ENCODE measurements at regions not wholly inside any gene's neighbourhood (a gene's known extent, or its start where the extent isn't known, plus 50 kb on each side); places are given as distances from the start of the nearest gene placed in this dataset.

DNA sequence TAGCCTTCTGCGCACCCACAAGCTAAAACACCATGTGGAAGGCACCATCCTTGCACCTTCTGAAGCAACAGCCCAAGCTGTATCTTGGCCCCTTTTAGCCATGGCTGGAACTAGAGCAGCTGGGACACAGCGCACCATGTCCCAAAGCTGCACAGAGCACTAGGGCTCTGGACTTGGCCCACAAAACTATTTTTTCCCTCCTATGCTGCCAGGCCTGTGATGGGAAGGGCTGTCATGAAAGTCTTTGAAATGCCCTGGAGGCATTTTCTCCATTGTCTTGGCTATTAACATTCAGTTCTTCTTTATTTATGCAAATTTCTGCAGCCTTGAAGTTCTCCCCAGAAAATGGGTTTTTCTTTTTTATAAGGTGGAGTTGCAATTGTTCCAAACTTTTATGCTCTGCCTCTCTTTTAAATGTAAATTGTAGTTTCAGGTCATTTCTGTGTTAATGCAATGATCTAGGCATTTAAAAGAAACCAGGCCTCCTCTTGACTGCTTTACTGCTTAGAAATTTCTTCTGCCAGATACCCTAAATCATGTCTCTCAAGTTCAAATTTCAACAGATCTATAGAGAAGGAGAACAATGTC, 996.3 kb downstream of the TAF11L14 start:
- no peak overlapping the region for H2BK20ac ChIP-seq (ENCODE audit: low read length)
- no peak for TF ChIP-seq NANOG (IDR thresholded peaks at IDR 0.05; ENCODE audit: insufficient read depth, low read depth, low read length, poor library complexity, severe bottlenecking)
- no peak overlapping the region for H2AFZ ChIP-seq (ENCODE audit: low read length)
- no peak overlapping the region for H3K23ac ChIP-seq (ENCODE audit: insufficient read length)
- H4K8ac ChIP-seq (ENCODE audit: extremely low read depth, insufficient read depth, low read length) = no peak overlapping the region
- no peak overlapping the region for H2BK12ac ChIP-seq (ENCODE audit: low read depth, low read length)
- FAIRE-seq = no peak
- H3K14ac ChIP-seq (ENCODE audit: insufficient read length) = no peak overlapping the region
- H4K5ac ChIP-seq (ENCODE audit: insufficient read length, low read depth, low read length) = no peak overlapping the region
- no peaks in the 10 kb centered on the region for H3K9me3 ChIP-seq (ENCODE audit: insufficient read depth in 2 of 2, low read depth in 1 of 2, low read length in 1 of 2)
- H3K36me3 ChIP-seq (ENCODE audit: control insufficient read depth in 2 of 4, insufficient read depth in 4 of 4, low read length in 3 of 4) = peaks cover 0 to 22% (median 6%) of the 10 kb centered on the region in 4 experiments; a peak in 4 of 8 replicates
- H3K79me1 ChIP-seq (ENCODE audit: low read depth, low read length) = peaks cover 3% of the 10 kb centered on the region; the same call in 1 of the 2 replicates
- 100% methylated on average over 2 of the region's 2 CpGs; no CpG with 5 or more reads in 1 of the 2 experiments for WGBS, 2 experiments (ENCODE audit: extremely low coverage in 1 of 2, insufficient coverage in 1 of 2, insufficient read length in 1 of 2, insufficient replicate concordance in 2 of 2, low coverage in 1 of 2, low lambda C conversion rate in 2 of 2, missing lambda C conversion rate in 1 of 2)
- H3K4me1 ChIP-seq (replicated peaks in 1 of 4; ENCODE audit: control insufficient read depth in 3 of 4, insufficient read depth in 4 of 4, low read length in 3 of 4) = peaks cover 0 to 2% (median under 1%) of the 10 kb centered on the region in 4 experiments; a peak in 1 of 7 replicates
- H4K20me1 ChIP-seq (replicated peaks in 1 of 2; ENCODE audit: control insufficient read depth in 1 of 2, insufficient read depth in 2 of 2, low read length in 2 of 2) = no peaks in the 10 kb centered on the region
- no peak overlapping the region for H3K4me3 ChIP-seq (ENCODE audit: extremely low read depth in 1 of 4, insufficient read depth in 2 of 4, low read depth in 3 of 4, low read length in 4 of 4)
- no peak overlapping the region for H3K27ac ChIP-seq (ENCODE audit: low read depth, low read length)
- DNase-seq (ENCODE audit: low read depth in 1 of 2, low spot score in 2 of 2) = no peak
- no peak overlapping the region for H4K91ac ChIP-seq (replicated peaks; ENCODE audit: insufficient read length, low read length)
- no peak overlapping the region for H3K4me2 ChIP-seq (ENCODE audit: insufficient read depth in 1 of 2, low read depth in 2 of 2, low read length in 2 of 2)
- peaks cover 0 to 5% of the 10 kb centered on the region in 2 experiments; a peak in 1 of 4 replicates for H3K79me2 ChIP-seq (ENCODE audit: control insufficient read depth in 1 of 2, insufficient read depth in 2 of 2, low read length in 2 of 2)
- H3K27me3 ChIP-seq (replicated peaks in 1 of 4; ENCODE audit: control insufficient read depth in 3 of 4, extremely low read depth in 1 of 4, insufficient read depth in 3 of 4, low read length in 3 of 4) = no peaks in the 10 kb centered on the region
- H3K9ac ChIP-seq (replicated peaks in 1 of 4; ENCODE audit: extremely low read depth in 1 of 4, low read depth in 3 of 4, low read length in 3 of 4) = no peak overlapping the region
- no peaks in the 10 kb centered on the region for H3K23me2 ChIP-seq (ENCODE audit: low read depth, low read length)
- no peak overlapping the region for H3K4ac ChIP-seq (replicated peaks; ENCODE audit: insufficient read length, low read depth, low read length)
- no peak overlapping the region for H2BK15ac ChIP-seq (ENCODE audit: low read length)
- no peak overlapping the region for H2BK120ac ChIP-seq (replicated peaks; ENCODE audit: low read depth, low read length)
- CTCF ChIA-PET (ENCODE audit: partially characterized antibody) = interaction anchor here (0.7 kb wide), 1 partner anchor 68 kb away, joined by 3 read pairs; no protein-coding TSS in a partner anchor
- H2AK5ac ChIP-seq (ENCODE audit: low read depth, low read length) = no peak overlapping the region
- H3K18ac ChIP-seq (ENCODE audit: extremely low read depth, low read length) = no peak overlapping the region
- H2BK5ac ChIP-seq (ENCODE audit: low read depth, low read length) = no peak overlapping the region
- H3K56ac ChIP-seq (replicated peaks; ENCODE audit: insufficient read length, low read depth, low read length) = no peak overlapping the region
- POLR2A ChIA-PET (ENCODE audit: partially characterized antibody) = no interaction called here

All from H1 (cell line).